Activated CD4-positive, alpha-beta T cell treated with anti-CD3 and anti-CD28 coated beads for 1 hour (primary cell): ENCODE measurements at regions not wholly inside any gene's neighbourhood (a gene's known extent, or its start where the extent isn't known, plus 50 kb on each side); places are given as distances from the start of the nearest gene placed in this dataset.

Source experiments
- DNase-seq: peaks from one replicate; pipeline ENCODE4 v3.0.0-alpha.2; 2020

GRCh38 chr17:72534265-72534664 is 413.4 kb downstream of the SOX9 start:
- DNase-seq: no peak

- no peak for DNase-seq
These were observed 414.0 kb downstream of the SOX9 start for GRCh38 chr17:72534776-72535175.

- DNase-seq: no peak
These were observed 414.5 kb downstream of the SOX9 start for GRCh38 chr17:72535346-72535745.

- DNase-seq: no peak
These were observed 415.0 kb downstream of the SOX9 start for GRCh38 chr17:72535779-72536178.

- no peak for DNase-seq
These were observed 416.0 kb downstream of the SOX9 start for GRCh38 chr17:72536788-72537187.

- DNase-seq: no peak
These were observed 417.6 kb downstream of the SOX9 start for GRCh38 chr17:72538443-72538842.

- no peak for DNase-seq
These were observed 418.1 kb downstream of the SOX9 start for GRCh38 chr17:72538901-72539352.

GRCh38 chr17:72539981-72540897 is 419.4 kb downstream of the SOX9 start:
- peak; percentile 27 for DNase-seq

GRCh38 chr17:72542317-72542716 is 421.5 kb downstream of the SOX9 start:
- DNase-seq: no peak

GRCh38 chr17:72545766-72546165 is 424.9 kb downstream of the SOX9 start:
- no peak for DNase-seq

GRCh38 chr17:72553051-72553755 is 432.4 kb downstream of the SOX9 start:
- DNase-seq: no peak

GRCh38 chr17:72554508-72554907 is 433.7 kb downstream of the SOX9 start:
- no peak for DNase-seq

GRCh38 chr17:72555052-72555451 is 434.2 kb downstream of the SOX9 start:
- DNase-seq: no peak

GRCh38 chr17:72556944-72557826 is 436.4 kb downstream of the SOX9 start:
- DNase-seq: peak; percentile 27

- DNase-seq: no peak
These were observed 438.2 kb downstream of the SOX9 start for GRCh38 chr17:72558971-72559476.

GRCh38 chr17:72560303-72561247 is 439.8 kb downstream of the SOX9 start:
- peak; percentile 14 for DNase-seq

- no peak for DNase-seq
These were observed 440.4 kb downstream of the SOX9 start for GRCh38 chr17:72561266-72561665.

GRCh38 chr17:72561680-72562079 is 440.9 kb downstream of the SOX9 start:
- no peak for DNase-seq

- no peak for DNase-seq
These were observed 441.9 kb downstream of the SOX9 start for GRCh38 chr17:72562615-72563188.

- DNase-seq: no peak
These were observed 443.1 kb downstream of the SOX9 start for GRCh38 chr17:72563952-72564351.

- DNase-seq: no peak
These were observed 444.2 kb downstream of the SOX9 start for GRCh38 chr17:72565006-72565405.
